A172 (cell line): ENCODE measurements at regions not wholly inside any gene's neighbourhood (a gene's known extent, or its start where the extent isn't known, plus 50 kb on each side); places are given as distances from the start of the nearest gene placed in this dataset.
A peak's percentile ranks its signal among the peaks of the same experiment; 100 is the strongest.
"Not testable (repeated sequence)": the region's sequence is repeated elsewhere in the genome, so short reads cannot be mapped to it uniquely, and the experiment has no call there.

ENCODE experiments used
- DNase-seq: peaks from one replicate; pipeline ENCODE4 v3.0.0-alpha.2; 2015; ENCODE audit warnings: low spot score

GRCh38 chr6:115631028-115631427 lies 429.7 kb downstream of the FRK start:
- no peak for DNase-seq

GRCh38 chr6:115630424-115631024 lies 430.2 kb downstream of the FRK start:
- DNase-seq, result no peak

- DNase-seq, result no peak
Observed at GRCh38 chr6:115629415-115629814, 431.3 kb downstream of the FRK start.

GRCh38 chr6:115618256-115618655 lies 442.4 kb downstream of the FRK start:
- DNase-seq, result no peak

GRCh38 chr6:115617031-115617430 lies 443.7 kb downstream of the FRK start:
- DNase-seq, result no peak

GRCh38 chr6:115613488-115613887 lies 447.2 kb downstream of the FRK start:
- DNase-seq, result peak; percentile 70

GRCh38 chr6:115612796-115613479 lies 447.8 kb downstream of the FRK start:
- DNase-seq, result no peak

GRCh38 chr6:115612216-115612615 lies 448.5 kb downstream of the FRK start:
- DNase-seq, result no peak

GRCh38 chr6:115610696-115611095 lies 450.0 kb downstream of the FRK start:
- no peak for DNase-seq

GRCh38 chr6:115609111-115609510 lies 451.6 kb downstream of the FRK start:
- DNase-seq, result no peak

- DNase-seq, result no peak
Observed at GRCh38 chr6:115602466-115602865, 458.2 kb downstream of the FRK start.

- no peak for DNase-seq
Observed at GRCh38 chr6:115601509-115601908, 459.2 kb downstream of the FRK start.

- DNase-seq, result no peak
Observed at GRCh38 chr6:115601064-115601463, 459.6 kb downstream of the FRK start.

- no peak for DNase-seq
Observed at GRCh38 chr6:115594891-115595290, 465.8 kb downstream of the FRK start.

- no peak for DNase-seq
Observed at GRCh38 chr6:115592025-115592424, 468.7 kb downstream of the FRK start.

GRCh38 chr6:115589072-115589471 lies 471.6 kb downstream of the FRK start:
- not testable (repeated sequence) for DNase-seq

- DNase-seq, result no peak
Observed at GRCh38 chr6:115583290-115583689, 477.4 kb downstream of the FRK start.

GRCh38 chr6:115582386-115582785 lies 478.3 kb downstream of the FRK start:
- no peak for DNase-seq

GRCh38 chr6:115579565-115579964 lies 481.1 kb downstream of the FRK start:
- DNase-seq, result not testable (repeated sequence)

- no peak for DNase-seq
Observed at GRCh38 chr6:115577270-115577669, 483.4 kb downstream of the FRK start.

GRCh38 chr6:115575285-115575684 lies 485.4 kb downstream of the FRK start:
- DNase-seq, result no peak

GRCh38 chr6:115573861-115574260 lies 486.8 kb downstream of the FRK start:
- no peak for DNase-seq

- peak; percentile 5 for DNase-seq
Observed at GRCh38 chr6:115570331-115570730, 490.4 kb downstream of the FRK start.

GRCh38 chr6:115554060-115554459 lies 506.6 kb downstream of the FRK start:
- no peak for DNase-seq
